MM.1S (cell line): ENCODE measurements at regions not wholly inside any gene's neighbourhood (a gene's known extent, or its start where the extent isn't known, plus 50 kb on each side); places are given as distances from the start of the nearest gene placed in this dataset.

Experiments used
- EZH2 ChIP-seq: fragments of 300-600 bp; sonication (generic); optimal IDR thresholded peaks from 2 replicates; pipeline ENCODE3; 2017; ENCODE audit warnings: low read depth, mild to moderate bottlenecking, antibody characterized with exemption, low read length, mixed read lengths
- TF ChIP-seq, protein P1 (sequence below): fragments of 300-600 bp; sonication (generic); IDR thresholded peaks from 2 replicates; pipeline ENCODE4 v1.5.1; 2016; ENCODE audit warnings: antibody characterized with exemption, low read length, mixed read lengths

GRCh38 chr5:165351342-165351741, 1845.9 kb downstream of the MAT2B start:
- TF ChIP-seq, protein P1, sequence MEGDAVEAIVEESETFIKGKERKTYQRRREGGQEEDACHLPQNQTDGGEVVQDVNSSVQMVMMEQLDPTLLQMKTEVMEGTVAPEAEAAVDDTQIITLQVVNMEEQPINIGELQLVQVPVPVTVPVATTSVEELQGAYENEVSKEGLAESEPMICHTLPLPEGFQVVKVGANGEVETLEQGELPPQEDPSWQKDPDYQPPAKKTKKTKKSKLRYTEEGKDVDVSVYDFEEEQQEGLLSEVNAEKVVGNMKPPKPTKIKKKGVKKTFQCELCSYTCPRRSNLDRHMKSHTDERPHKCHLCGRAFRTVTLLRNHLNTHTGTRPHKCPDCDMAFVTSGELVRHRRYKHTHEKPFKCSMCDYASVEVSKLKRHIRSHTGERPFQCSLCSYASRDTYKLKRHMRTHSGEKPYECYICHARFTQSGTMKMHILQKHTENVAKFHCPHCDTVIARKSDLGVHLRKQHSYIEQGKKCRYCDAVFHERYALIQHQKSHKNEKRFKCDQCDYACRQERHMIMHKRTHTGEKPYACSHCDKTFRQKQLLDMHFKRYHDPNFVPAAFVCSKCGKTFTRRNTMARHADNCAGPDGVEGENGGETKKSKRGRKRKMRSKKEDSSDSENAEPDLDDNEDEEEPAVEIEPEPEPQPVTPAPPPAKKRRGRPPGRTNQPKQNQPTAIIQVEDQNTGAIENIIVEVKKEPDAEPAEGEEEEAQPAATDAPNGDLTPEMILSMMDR, result no peak
- no peak for TF ChIP-seq EZH2
